ENCODE measurements at regions not wholly inside any gene's neighbourhood (a gene's known extent, or its start where the extent isn't known, plus 50 kb on each side); places are given as distances from the start of the nearest gene placed in this dataset.

GRCh38 chr3:152127058-152127457, 141.7 kb upstream of the MBNL1 start:
- TF ChIP-seq CTCF (conservative IDR thresholded peaks at IDR 0.05; ENCODE audit: low read length) (no peak), EZH2phosphoT487 (IDR thresholded peaks at IDR 0.05; ENCODE audit: borderline replicate concordance) (no peak)

Data from Loucy (cell line).